HCT116 (cell line): ENCODE measurements at regions not wholly inside any gene's neighbourhood (a gene's known extent, or its start where the extent isn't known, plus 50 kb on each side); places are given as distances from the start of the nearest gene placed in this dataset.
A peak's percentile ranks its signal among the peaks of the same experiment; 100 is the strongest.
"Not testable (repeated sequence)": the region's sequence is repeated elsewhere in the genome, so short reads cannot be mapped to it uniquely, and the experiment has no call there.

ENCODE experiments used
- ATAC-seq: fragments of 200-7000 bp; cut with Tn5 transposase; 2 replicates; pipeline ENCODE4 v1.9.1; 2020; ENCODE audit warnings: mild to moderate bottlenecking, moderate library complexity
- BruUV-seq: library from RNA; stranded (reverse); fragments of 400-500 nt; replicated peaks from 2 replicates; lab custom pipeline; 2021; lab: Mats Ljungman, UMichigan
- CTCF ChIA-PET: fragments of 300-600 bp; sonication (Branson Sonifier 250); formaldehyde crosslinking; loops from one replicate; lab custom pipeline; 2021; ENCODE audit warnings: antibody characterized with exemption; lab: Charles Lee
- POLR2A ChIA-PET: fragments of 300-600, 350-600 bp; sonication (Branson Sonifier 250); formaldehyde crosslinking; loops from one replicate; lab custom pipeline; 2021; ENCODE audit warnings: antibody characterized with exemption; lab: Charles Lee
- RAD21 ChIA-PET, 2 experiments: fragments of 300-600 bp; sonication (Branson Sonifier 250); formaldehyde crosslinking; loops; one replicate each; lab custom pipeline; 2023; ENCODE audit warnings: low total read pairs in 2 of 2; ENCODE audit not compliant: uncharacterized antibody in 2 of 2, unreplicated experiment in 2 of 2, low non-redundant PET in 1 of 2; lab: Charles Lee
- DNase-seq: peaks from one replicate; pipeline ENCODE4 v3.0.0-alpha.2; 2010; ENCODE audit warnings: low read depth, low spot score
- H2AFZ ChIP-seq: fragments of 200-600 bp; shearing (Covaris generic), sonication (generic); 2 replicates; pipeline ENCODE4 v1.6.1; 2017; ENCODE audit warnings: low read depth, mixed run types, mixed read lengths, antibody characterized with exemption, low read length; ENCODE audit not compliant: poor library complexity, severe bottlenecking
- H3K27ac ChIP-seq: 2 replicates; pipeline ENCODE4 v1.5.1; 2012; ENCODE audit warnings: low read depth, low read length
- H3K27me3 ChIP-seq: fragments of 200-600 bp; sonication (generic); 2 replicates; pipeline ENCODE4 v1.6.1; 2016; ENCODE audit warnings: mixed run types, low read length, mixed read lengths; ENCODE audit not compliant: insufficient read depth
- H3K36me3 ChIP-seq, 2 experiments: fragments of 200-500 bp in 1 of 2; fragments of 200-600 bp in 1 of 2; sonication (Bioruptor generic) in 1 of 2; sonication (generic) in 1 of 2; 2 replicates each; pipeline versions ENCODE4 v1.5.1 to v1.6.1; 2014 to 2016; ENCODE audit warnings: low read length in 2 of 2, inconsistent platforms in 1 of 2, mixed read lengths in 1 of 2, mixed run types in 1 of 2; ENCODE audit not compliant: insufficient read depth in 2 of 2, control insufficient read depth in 1 of 2
- H3K4me1 ChIP-seq, 2 experiments: fragments of 200-600 bp in 1 of 2; sonication (generic) in 1 of 2; 2 replicates each; pipeline versions ENCODE4 v1.5.1 to v1.6.1; 2012 to 2017; ENCODE audit warnings: low read length in 2 of 2, inconsistent platforms in 1 of 2, mild to moderate bottlenecking in 1 of 2, mixed read lengths in 1 of 2, mixed run types in 1 of 2, moderate library complexity in 1 of 2; ENCODE audit not compliant: insufficient read depth in 2 of 2, control insufficient read depth in 1 of 2
- H3K4me2 ChIP-seq: fragments of 200-600 bp; sonication (generic); 2 replicates; pipeline ENCODE4 v1.6.1; 2017; ENCODE audit warnings: mixed run types, low read length, mixed read lengths
- H3K4me3 ChIP-seq, 2 experiments: fragments of 200-600 bp in 1 of 2; sonication (generic) in 1 of 2; replicated peaks in 1 of 2; 2 replicates each; pipeline ENCODE4 v1.5.1; 2011 to 2016; ENCODE audit warnings: low read length in 2 of 2, control low read depth in 1 of 2, low read depth in 1 of 2, mild to moderate bottlenecking in 1 of 2, mixed read lengths in 1 of 2, mixed run types in 1 of 2
- H3K79me2 ChIP-seq: fragments of 200-600 bp; sonication (generic); 2 replicates; pipeline ENCODE4 v1.6.1; 2017; ENCODE audit warnings: mild to moderate bottlenecking, mixed run types, low read length, moderate library complexity, mixed read lengths; ENCODE audit not compliant: insufficient read depth
- H3K9ac ChIP-seq: fragments of 200-600 bp; sonication (generic); 2 replicates; pipeline ENCODE4 v1.6.1; 2016; ENCODE audit warnings: low read length, mixed read lengths
- H3K9me2 ChIP-seq: fragments of 200-600 bp; sonication (generic), shearing (Covaris generic); 2 replicates; pipeline ENCODE4 v1.6.1; 2017; ENCODE audit warnings: mixed run types, mild to moderate bottlenecking, moderate library complexity; ENCODE audit not compliant: insufficient read depth
- H3K9me3 ChIP-seq, 2 experiments: fragments of 200-500 bp in 1 of 2; fragments of 200-600 bp in 1 of 2; sonication (Bioruptor generic) in 1 of 2; sonication (generic) in 1 of 2; 2 replicates each; pipeline ENCODE4 v1.6.1; 2014 to 2017; ENCODE audit warnings: low read length in 2 of 2, mixed read lengths in 2 of 2, inconsistent platforms in 1 of 2, low read depth in 1 of 2, mild to moderate bottlenecking in 1 of 2, mixed run types in 1 of 2, moderate library complexity in 1 of 2; ENCODE audit not compliant: control insufficient read depth in 1 of 2, insufficient read depth in 1 of 2
- H4K20me1 ChIP-seq: fragments of 200-600 bp; sonication (generic), shearing (Covaris generic); 2 replicates; pipeline ENCODE4 v1.6.1; 2017; ENCODE audit warnings: mixed run types, mild to moderate bottlenecking, moderate library complexity; ENCODE audit not compliant: insufficient read depth
- CEBPB ChIP-seq: IDR thresholded peaks from 2 replicates; pipeline ENCODE4 v1.6.1; 2012; ENCODE audit warnings: low read depth
- EZH2phosphoT487 ChIP-seq: fragments of 200-600 bp; IDR thresholded peaks from 2 replicates; pipeline ENCODE4 v1.6.1; 2018; ENCODE audit warnings: antibody characterized with exemption, borderline replicate concordance
- JUND ChIP-seq: IDR thresholded peaks from 2 replicates; pipeline ENCODE4 v1.6.1; 2012
- POLR2AphosphoS5 ChIP-seq: IDR thresholded peaks from 2 replicates; pipeline ENCODE4 v1.6.1; 2011; ENCODE audit warnings: mild to moderate bottlenecking, low read depth, low read length, moderate library complexity
- RAD21 ChIP-seq: IDR thresholded peaks from 2 replicates; pipeline ENCODE4 v1.6.1; 2012; ENCODE audit warnings: low read depth, mild to moderate bottlenecking
- SIN3A ChIP-seq: IDR thresholded peaks from 2 replicates; pipeline ENCODE4 v1.6.1; 2012; ENCODE audit warnings: low read depth
- SRF ChIP-seq: IDR thresholded peaks from 2 replicates; pipeline ENCODE4 v1.6.1; 2012; ENCODE audit warnings: low read depth
- TCF7L2 ChIP-seq: IDR thresholded peaks from 2 replicates; pipeline ENCODE4 v1.7.0; 2011; ENCODE audit warnings: borderline replicate concordance, inconsistent platforms; ENCODE audit not compliant: insufficient read depth, insufficient read length; ENCODE audit errors: extremely low read depth
- YY1 ChIP-seq: IDR thresholded peaks from 2 replicates; pipeline ENCODE4 v1.6.1; 2011; ENCODE audit warnings: low read length, low read depth, moderate library complexity, mild to moderate bottlenecking; ENCODE audit not compliant: insufficient replicate concordance; ENCODE audit errors: extremely low read depth
- intact Hi-C: fragments of 100-400 bp; cut with micrococcal nuclease; formaldehyde crosslinking; loops from 2 replicates; pipeline ENCODE4 v1.10.0; 2022
- TF ChIP-seq, protein P1 (sequence below), 3 experiments: fragments of 200-600 bp in 1 of 3; sonication (generic) in 1 of 3; IDR thresholded peaks in 2 of 3; conservative IDR thresholded peaks in 1 of 3; 2 replicates each; pipeline ENCODE4 v1.5.1; 2012 to 2017; ENCODE audit warnings: low read depth in 2 of 3, low read length in 2 of 3, antibody characterized with exemption in 1 of 3, borderline replicate concordance in 1 of 3, control low read depth in 1 of 3, mild to moderate bottlenecking in 1 of 3, mixed read lengths in 1 of 3, mixed run types in 1 of 3, moderate library complexity in 1 of 3; ENCODE audit not compliant: insufficient read depth in 1 of 3

DNA sequence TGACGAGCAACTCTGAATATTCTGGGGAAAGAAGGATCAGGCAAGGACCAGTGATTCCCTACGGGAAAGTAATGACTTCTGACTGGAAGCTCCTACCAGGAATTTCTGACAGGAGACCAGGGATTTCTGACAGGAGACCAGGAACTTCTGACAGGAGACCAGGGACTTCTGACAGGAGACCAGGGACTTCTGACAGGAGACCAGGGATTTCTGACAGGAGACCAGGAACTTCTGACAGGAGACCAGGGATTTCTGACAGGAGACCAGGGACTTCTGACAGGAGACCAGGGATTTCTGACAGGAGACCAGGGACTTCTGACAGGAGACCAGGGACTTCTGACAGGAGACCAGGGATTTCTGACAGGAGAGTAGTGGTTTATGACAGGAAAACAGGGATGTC, 100.9 kb downstream of the BDH1 start:
- H3K27ac ChIP-seq, CTCF ChIA-PET, H3K27me3 ChIP-seq, BruUV-seq, POLR2A ChIA-PET, DNase-seq, H3K9ac ChIP-seq, H2AFZ ChIP-seq, H3K4me2 ChIP-seq, RAD21 ChIA-PET, ATAC-seq, H3K9me2 ChIP-seq, H3K36me3 ChIP-seq, H3K4me3 ChIP-seq, H3K79me2 ChIP-seq, H4K20me1 ChIP-seq, H3K9me3 ChIP-seq: not testable (repeated sequence)
- peaks cover 4 to 27% of the 10 kb centered on the region in 2 experiments; a peak in 1 of 4 replicates for H3K4me1 ChIP-seq
- intact Hi-C loops = loop anchor here (1.0 to 5.0 kb wide), 3 partner anchors 158 to 231 kb away; partner anchors contain the start of gene DLG1

DNA sequence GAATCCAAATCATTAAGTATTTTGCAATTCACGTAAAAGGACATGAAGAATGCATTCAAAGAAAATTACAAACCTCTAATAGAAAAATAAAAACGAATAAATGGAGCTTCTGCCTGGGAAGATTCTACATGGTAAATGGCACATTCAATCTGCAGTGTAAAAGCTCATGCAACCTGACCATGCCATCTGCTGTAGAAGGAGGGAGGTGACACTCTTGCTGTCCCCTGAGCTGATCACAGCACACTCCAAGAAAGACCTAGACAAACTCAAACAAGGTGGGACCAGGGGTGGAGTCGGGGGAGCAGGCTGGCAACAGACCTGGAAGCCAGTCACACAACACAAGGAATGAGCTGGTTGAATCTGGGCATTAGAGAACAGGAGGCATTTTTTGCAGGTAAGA, 101.8 kb downstream of the BDH1 start:
- no peak overlapping the region for H2AFZ ChIP-seq
- H3K4me1 ChIP-seq = peaks cover 4 to 27% of the 10 kb centered on the region in 2 experiments; a peak in 1 of 4 replicates
- peak; percentile 21 for DNase-seq
- ChIA-PET POLR2A (interaction anchor here (0.5 kb wide), 1 partner anchor 156 kb away, joined by 3 read pairs; no protein-coding TSS in a partner anchor), RAD21 (interaction anchor here (0.6 to 1.0 kb wide), 4 partner anchors 144 to 197 kb away, joined by 3 to 4 read pairs (median 3); no protein-coding TSS in a partner anchor), CTCF (interaction anchor here (0.8 to 1.5 kb wide), 6 partner anchors 47 to 267 kb away, joined by 3 to 19 read pairs (median 4); no protein-coding TSS in a partner anchor)
- no peaks in the 10 kb centered on the region for H3K9me2 ChIP-seq
- no peaks in the 10 kb centered on the region for H3K27me3 ChIP-seq
- no peaks in the 10 kb centered on the region for H3K79me2 ChIP-seq
- no peak overlapping the region for H3K4me2 ChIP-seq
- TF ChIP-seq YY1 = no peak
- TF ChIP-seq, protein P1, sequence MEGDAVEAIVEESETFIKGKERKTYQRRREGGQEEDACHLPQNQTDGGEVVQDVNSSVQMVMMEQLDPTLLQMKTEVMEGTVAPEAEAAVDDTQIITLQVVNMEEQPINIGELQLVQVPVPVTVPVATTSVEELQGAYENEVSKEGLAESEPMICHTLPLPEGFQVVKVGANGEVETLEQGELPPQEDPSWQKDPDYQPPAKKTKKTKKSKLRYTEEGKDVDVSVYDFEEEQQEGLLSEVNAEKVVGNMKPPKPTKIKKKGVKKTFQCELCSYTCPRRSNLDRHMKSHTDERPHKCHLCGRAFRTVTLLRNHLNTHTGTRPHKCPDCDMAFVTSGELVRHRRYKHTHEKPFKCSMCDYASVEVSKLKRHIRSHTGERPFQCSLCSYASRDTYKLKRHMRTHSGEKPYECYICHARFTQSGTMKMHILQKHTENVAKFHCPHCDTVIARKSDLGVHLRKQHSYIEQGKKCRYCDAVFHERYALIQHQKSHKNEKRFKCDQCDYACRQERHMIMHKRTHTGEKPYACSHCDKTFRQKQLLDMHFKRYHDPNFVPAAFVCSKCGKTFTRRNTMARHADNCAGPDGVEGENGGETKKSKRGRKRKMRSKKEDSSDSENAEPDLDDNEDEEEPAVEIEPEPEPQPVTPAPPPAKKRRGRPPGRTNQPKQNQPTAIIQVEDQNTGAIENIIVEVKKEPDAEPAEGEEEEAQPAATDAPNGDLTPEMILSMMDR (IDR thresholded peaks at IDR 0.05 in 2 of 3, conservative IDR thresholded peaks at IDR 0.05 in 1 of 3; ENCODE audit: borderline replicate concordance in 1 of 3, insufficient read depth in 1 of 3, low read depth in 2 of 3, low read length in 2 of 3) = peak; percentile 43 to 58 (median 49); a peak in 4 of 6 replicates
- no peak for TF ChIP-seq JUND
- TF ChIP-seq TCF7L2 = no peak
- TF ChIP-seq POLR2AphosphoS5 = no peak
- TF ChIP-seq EZH2phosphoT487 = no peak
- no peak for TF ChIP-seq CEBPB
- no peak for TF ChIP-seq SRF
- TF ChIP-seq RAD21 = peak; percentile 80
- TF ChIP-seq SIN3A = no peak
- no peak for ATAC-seq
- no peak overlapping the region for H3K27ac ChIP-seq
- no TSS peak for BruUV-seq
- no peaks in the 10 kb centered on the region for H3K36me3 ChIP-seq
- no peak overlapping the region for H3K4me3 ChIP-seq
- H3K9ac ChIP-seq = no peak overlapping the region
- H3K9me3 ChIP-seq = no peaks in the 10 kb centered on the region
- H4K20me1 ChIP-seq = no peaks in the 10 kb centered on the region
- intact Hi-C loops = loop anchor here (1.0 to 5.0 kb wide), 2 partner anchors 197 to 230 kb away; no protein-coding TSS in a partner anchor
